Fibroblast of skin of right quadriceps (primary cell): ENCODE measurements at regions not wholly inside any gene's neighbourhood (a gene's known extent, or its start where the extent isn't known, plus 50 kb on each side); places are given as distances from the start of the nearest gene placed in this dataset.
A peak's percentile ranks its signal among the peaks of the same experiment; 100 is the strongest.

Experiments used
- DNase-seq: peaks from one replicate; pipeline ENCODE4 v3.0.0-alpha.2; 2013

- no peak for DNase-seq
These were observed 136.9 kb downstream of the OR2K2 start for GRCh38 chr9:111193095-111193494.

- no peak for DNase-seq
These were observed 137.4 kb downstream of the OR2K2 start for GRCh38 chr9:111192650-111193049.

- no peak for DNase-seq
These were observed 139.7 kb downstream of the OR2K2 start for GRCh38 chr9:111190347-111190746.

GRCh38 chr9:111187376-111187775, 142.6 kb downstream of the OR2K2 start:
- DNase-seq, result peak; percentile 20

- no peak for DNase-seq
These were observed 143.9 kb downstream of the OR2K2 start for GRCh38 chr9:111186021-111186530.

- DNase-seq, result peak; percentile 44
These were observed 142.5 kb upstream of the LPAR1 start for GRCh38 chr9:111180811-111181210.

GRCh38 chr9:111179577-111179976, 141.3 kb upstream of the LPAR1 start:
- DNase-seq, result peak; percentile 72

GRCh38 chr9:111178331-111179055, 140.2 kb upstream of the LPAR1 start:
- peak; percentile 97 for DNase-seq

GRCh38 chr9:111176511-111176910, 138.2 kb upstream of the LPAR1 start:
- no peak for DNase-seq

GRCh38 chr9:111175350-111175749, 137.1 kb upstream of the LPAR1 start:
- DNase-seq, result no peak

- no peak for DNase-seq
These were observed 129.1 kb upstream of the LPAR1 start for GRCh38 chr9:111167341-111167740.

GRCh38 chr9:111163716-111164389, 125.6 kb upstream of the LPAR1 start:
- peak; percentile 29 for DNase-seq

GRCh38 chr9:111162026-111162425, 123.8 kb upstream of the LPAR1 start:
- DNase-seq, result no peak

GRCh38 chr9:111161015-111161415, 122.7 kb upstream of the LPAR1 start:
- peak; percentile 77 for DNase-seq

GRCh38 chr9:111158999-111159398, 120.7 kb upstream of the LPAR1 start:
- DNase-seq, result no peak

- DNase-seq, result peak; percentile 75
These were observed 120.1 kb upstream of the LPAR1 start for GRCh38 chr9:111158363-111158762.

GRCh38 chr9:111154081-111154562, 115.9 kb upstream of the LPAR1 start:
- peak; percentile 41 for DNase-seq

GRCh38 chr9:111152614-111153406, 114.5 kb upstream of the LPAR1 start:
- DNase-seq, result no peak

- DNase-seq, result no peak
These were observed 113.3 kb upstream of the LPAR1 start for GRCh38 chr9:111151537-111151936.

GRCh38 chr9:111150181-111150580, 111.9 kb upstream of the LPAR1 start:
- peak; percentile 12 for DNase-seq

- no peak for DNase-seq
These were observed 110.9 kb upstream of the LPAR1 start for GRCh38 chr9:111149018-111149759.
